HL-60 (cell line): ENCODE measurements at regions not wholly inside any gene's neighbourhood (a gene's known extent, or its start where the extent isn't known, plus 50 kb on each side); places are given as distances from the start of the nearest gene placed in this dataset.
A peak's percentile ranks its signal among the peaks of the same experiment; 100 is the strongest.

Experiments used
- DNase-seq, 2 experiments: peaks; one replicate each; pipeline ENCODE4 v3.0.0-alpha.2; 2010 to 2020; ENCODE audit warnings: low read depth in 1 of 2, low spot score in 1 of 2
- H3K27ac ChIP-seq: fragments of 250-450 bp; sonication (Bioruptor Pico); replicated peaks from 2 replicates; pipeline ENCODE4 v1.5.1; 2020; ENCODE audit warnings: mild to moderate bottlenecking, moderate library complexity
- H3K27me3 ChIP-seq: fragments of 250-450 bp; sonication (Bioruptor Pico); 2 replicates; pipeline ENCODE4 v1.5.1; 2021; ENCODE audit warnings: mild to moderate bottlenecking, moderate library complexity; ENCODE audit not compliant: insufficient read depth, poor library complexity, severe bottlenecking
- H3K4me3 ChIP-seq: replicated peaks from 2 replicates; pipeline ENCODE4 v1.5.1; 2011; ENCODE audit warnings: mild to moderate bottlenecking, control low read depth, low read length; ENCODE audit not compliant: insufficient read depth
- CTCF ChIP-seq: IDR thresholded peaks from one replicate; pipeline ENCODE4 v1.5.1; 2011; ENCODE audit warnings: low read length, control low read depth, inconsistent platforms; ENCODE audit not compliant: insufficient read depth
- GABPA ChIP-seq: IDR thresholded peaks from 2 replicates; pipeline ENCODE4 v1.6.1; 2012; ENCODE audit warnings: low read depth
- POLR2AphosphoS5 ChIP-seq: IDR thresholded peaks from 2 replicates; pipeline ENCODE4 v1.6.1; 2012; ENCODE audit warnings: low read depth
- REST ChIP-seq: IDR thresholded peaks from 2 replicates; pipeline ENCODE4 v1.6.1; 2012; ENCODE audit warnings: low read depth; ENCODE audit not compliant: insufficient replicate concordance
- SPI1 ChIP-seq: IDR thresholded peaks from 2 replicates; pipeline ENCODE4 v1.6.1; 2012; ENCODE audit warnings: low read depth, mild to moderate bottlenecking, borderline replicate concordance

GRCh38 chr1:184221087-184221486 is 165.7 kb upstream of the C1orf21 start:
- H3K27ac ChIP-seq = no peak overlapping the region
- no peak overlapping the region for H3K4me3 ChIP-seq
- TF ChIP-seq CTCF (no peak), POLR2AphosphoS5 (no peak), GABPA (no peak), SPI1 (no peak), REST (no peak)
- no peak for DNase-seq
- no peaks in the 10 kb centered on the region for H3K27me3 ChIP-seq

- no peak overlapping the region for H3K4me3 ChIP-seq
- peak in 1 of 2 experiments; percentile 35 for DNase-seq
- H3K27me3 ChIP-seq = no peaks in the 10 kb centered on the region
- no peak overlapping the region for H3K27ac ChIP-seq
- no peak for TF ChIP-seq POLR2AphosphoS5
- TF ChIP-seq SPI1 = no peak
- peak; percentile 80 for TF ChIP-seq CTCF
- no peak for TF ChIP-seq GABPA
These were observed 164.2 kb upstream of the C1orf21 start for GRCh38 chr1:184222652-184223052.

GRCh38 chr1:184223216-184223615 is 163.6 kb upstream of the C1orf21 start:
- H3K27me3 ChIP-seq = no peaks in the 10 kb centered on the region
- DNase-seq = no peak
- no peak overlapping the region for H3K27ac ChIP-seq
- no peak overlapping the region for H3K4me3 ChIP-seq
- TF ChIP-seq GABPA = no peak
- TF ChIP-seq REST = no peak

GRCh38 chr1:184225283-184226099 is 161.3 kb upstream of the C1orf21 start:
- TF ChIP-seq SPI1 = no peak
- no peak for TF ChIP-seq GABPA
- TF ChIP-seq POLR2AphosphoS5 = no peak
- TF ChIP-seq REST = no peak
- no peak for TF ChIP-seq CTCF
- Histone ChIP-seq H3K4me3 (no peak overlapping the region), H3K27ac (no peak overlapping the region), H3K27me3 (no peaks in the 10 kb centered on the region)
- DNase-seq = no peak
